ENCODE measurements at regions not wholly inside any gene's neighbourhood (a gene's known extent, or its start where the extent isn't known, plus 50 kb on each side); places are given as distances from the start of the nearest gene placed in this dataset.

GRCh38 chr1:78318011-78318410, 172.8 kb upstream of the PTGFR start:
- no peak for TF ChIP-seq GABPA (IDR thresholded peaks at IDR 0.05; ENCODE audit: low read depth)
- TF ChIP-seq CTCF (IDR thresholded peaks at IDR 0.05; ENCODE audit: insufficient read depth, low read length), result no peak
- no peak for TF ChIP-seq POLR2AphosphoS5 (IDR thresholded peaks at IDR 0.05; ENCODE audit: low read depth)
- no peak for TF ChIP-seq SPI1 (IDR thresholded peaks at IDR 0.05; ENCODE audit: borderline replicate concordance, low read depth)

All from HL-60 (cell line).